Sigmoid colon (tissue), 6 donors: ENCODE measurements at regions not wholly inside any gene's neighbourhood (a gene's known extent, or its start where the extent isn't known, plus 50 kb on each side); places are given as distances from the start of the nearest gene placed in this dataset.

Experiments
- DNase-seq: peaks from one replicate; pipeline ENCODE4 v3.0.0-alpha.2; 2019
- H3K27ac ChIP-seq, 4 donors: fragments of 200-600 bp; sonication (generic); one replicate each; pipeline ENCODE4 v1.5.1; 2016 to 2019; ENCODE audit warnings: mild to moderate bottlenecking in 1 of 4
- H3K27me3 ChIP-seq, 3 donors: fragments of 200-600 bp; sonication (generic); one replicate each; pipeline ENCODE4 v1.5.1; 2019; ENCODE audit warnings: mild to moderate bottlenecking in 1 of 3
- H3K36me3 ChIP-seq, 4 donors: fragments of 200-600 bp; sonication (generic); one replicate each; pipeline ENCODE4 v1.5.1; 2016 to 2019
- H3K4me1 ChIP-seq, 4 donors: fragments of 200-600 bp; sonication (generic); one replicate each; pipeline ENCODE4 v1.5.1; 2017 to 2019
- H3K4me3 ChIP-seq, 4 donors: fragments of 200-600 bp; sonication (generic); one replicate each; pipeline ENCODE4 v1.5.1; 2017 to 2019; ENCODE audit warnings: mild to moderate bottlenecking in 2 of 4, moderate library complexity in 1 of 4
- H3K9me3 ChIP-seq, 4 donors: fragments of 200-600 bp in 3 of 4; sonication (generic) in 3 of 4; one replicate each; pipeline versions ENCODE4 v1.5.1 to v1.6.1; 2013 to 2019
- EP300 ChIP-seq, 4 donors: sonication (generic); formaldehyde crosslinking; IDR thresholded peaks; one replicate each; pipeline ENCODE4 v1.6.1; 2017; ENCODE audit warnings: antibody characterized with exemption in 4 of 4
- POLR2A ChIP-seq, 2 donors: fragments of 450-650 bp; IDR thresholded peaks; one replicate each; pipeline ENCODE4 v1.6.1; 2016; ENCODE audit warnings: antibody characterized with exemption in 2 of 2, mild to moderate bottlenecking in 2 of 2, moderate library complexity in 2 of 2
- POLR2AphosphoS5 ChIP-seq, 4 donors: sonication (generic); formaldehyde crosslinking; IDR thresholded peaks; one replicate each; pipeline ENCODE4 v1.6.1; 2017; ENCODE audit warnings: antibody characterized with exemption in 4 of 4
- WGBS, 2 donors: extraction: QIAGEN DNeasy Blood & Tissue Kit; methylation state at CpG; one replicate each; pipeline ENCODE4 v1.1.7; 2013; 5-methylcytosine and 5-hydroxymethylcytosine counted together
- intact Hi-C: fragments of 100-400 bp; cut with DNase I; formaldehyde crosslinking; loops from one replicate; pipeline ENCODE4 v1.15.1; 2023
- TF ChIP-seq, protein P1 (sequence below), 4 experiments: fragments of 450-650 bp in 3 of 4; fragments of 200-600 bp in 1 of 4; IDR thresholded peaks; one replicate each; pipeline ENCODE4 v1.5.1; 2016 to 2019; ENCODE audit warnings: antibody characterized with exemption in 4 of 4, mild to moderate bottlenecking in 3 of 4, moderate library complexity in 2 of 4
- donor health status: healthy with polysubstance abuse.
- donor health status: healthy.

GRCh38 chr2:164439885-164440284 lies 181.4 kb downstream of the GRB14 start:
- Histone ChIP-seq H3K27ac (no peak overlapping the region), H3K4me1 (no peaks in the 10 kb centered on the region), H3K9me3 (no peaks in the 10 kb centered on the region), H3K27me3 (no peaks in the 10 kb centered on the region), H3K4me3 (no peak overlapping the region), H3K36me3 (no peaks in the 10 kb centered on the region)
- intact Hi-C loops: no loop called here
- WGBS, 2 donors: 20 to 74% methylated on average over 3 of the region's 3 CpGs
- DNase-seq: no peak
- TF ChIP-seq POLR2A (IDR thresholded peaks at IDR 0.05) (no peak), EP300 (IDR thresholded peaks at IDR 0.05) (no peak), POLR2AphosphoS5 (IDR thresholded peaks at IDR 0.05) (no peak)
- TF ChIP-seq, protein P1, sequence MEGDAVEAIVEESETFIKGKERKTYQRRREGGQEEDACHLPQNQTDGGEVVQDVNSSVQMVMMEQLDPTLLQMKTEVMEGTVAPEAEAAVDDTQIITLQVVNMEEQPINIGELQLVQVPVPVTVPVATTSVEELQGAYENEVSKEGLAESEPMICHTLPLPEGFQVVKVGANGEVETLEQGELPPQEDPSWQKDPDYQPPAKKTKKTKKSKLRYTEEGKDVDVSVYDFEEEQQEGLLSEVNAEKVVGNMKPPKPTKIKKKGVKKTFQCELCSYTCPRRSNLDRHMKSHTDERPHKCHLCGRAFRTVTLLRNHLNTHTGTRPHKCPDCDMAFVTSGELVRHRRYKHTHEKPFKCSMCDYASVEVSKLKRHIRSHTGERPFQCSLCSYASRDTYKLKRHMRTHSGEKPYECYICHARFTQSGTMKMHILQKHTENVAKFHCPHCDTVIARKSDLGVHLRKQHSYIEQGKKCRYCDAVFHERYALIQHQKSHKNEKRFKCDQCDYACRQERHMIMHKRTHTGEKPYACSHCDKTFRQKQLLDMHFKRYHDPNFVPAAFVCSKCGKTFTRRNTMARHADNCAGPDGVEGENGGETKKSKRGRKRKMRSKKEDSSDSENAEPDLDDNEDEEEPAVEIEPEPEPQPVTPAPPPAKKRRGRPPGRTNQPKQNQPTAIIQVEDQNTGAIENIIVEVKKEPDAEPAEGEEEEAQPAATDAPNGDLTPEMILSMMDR (IDR thresholded peaks at IDR 0.05): no peak

- Histone ChIP-seq H3K9me3 (no peaks in the 10 kb centered on the region), H3K4me3 (no peak overlapping the region), H3K27me3 (no peaks in the 10 kb centered on the region), H3K36me3 (no peaks in the 10 kb centered on the region), H3K4me1 (no peaks in the 10 kb centered on the region), H3K27ac (no peak overlapping the region)
- no peak for TF ChIP-seq POLR2A (IDR thresholded peaks at IDR 0.05)
- TF ChIP-seq EP300 (IDR thresholded peaks at IDR 0.05): no peak
- TF ChIP-seq, protein P1 (IDR thresholded peaks at IDR 0.05): no peak
- TF ChIP-seq POLR2AphosphoS5 (IDR thresholded peaks at IDR 0.05): no peak
- no peak for DNase-seq
- intact Hi-C loops: no loop called here
Measured at GRCh38 chr2:164439235-164439634, 182.0 kb downstream of the GRB14 start.

- DNase-seq: no peak
- no peaks in the 10 kb centered on the region for H3K9me3 ChIP-seq
- H3K4me3 ChIP-seq: no peak overlapping the region
- no peak overlapping the region for H3K27ac ChIP-seq
- H3K4me1 ChIP-seq: no peaks in the 10 kb centered on the region
- TF ChIP-seq POLR2AphosphoS5 (IDR thresholded peaks at IDR 0.05) (no peak), EP300 (IDR thresholded peaks at IDR 0.05) (no peak), POLR2A (IDR thresholded peaks at IDR 0.05) (no peak)
- TF ChIP-seq, protein P1 (IDR thresholded peaks at IDR 0.05): no peak
- no peaks in the 10 kb centered on the region for H3K36me3 ChIP-seq
- H3K27me3 ChIP-seq: no peaks in the 10 kb centered on the region
- intact Hi-C loops: no loop called here
Measured at GRCh38 chr2:164438490-164439205, 182.6 kb downstream of the GRB14 start.

- TF ChIP-seq EP300 (IDR thresholded peaks at IDR 0.05): no peak
- Histone ChIP-seq H3K4me1 (no peaks in the 10 kb centered on the region), H3K36me3 (no peaks in the 10 kb centered on the region), H3K4me3 (no peak overlapping the region), H3K27me3 (no peaks in the 10 kb centered on the region), H3K27ac (no peak overlapping the region), H3K9me3 (no peaks in the 10 kb centered on the region)
- WGBS, 2 donors: 55 to 64% methylated on average over 3 of the region's 3 CpGs
- DNase-seq: no peak
- intact Hi-C loops: no loop called here
Measured at GRCh38 chr2:164436131-164436530, 185.2 kb downstream of the GRB14 start.

- WGBS, 2 donors: 72 to 81% methylated on average over 3 of the region's 3 CpGs
- H3K27ac ChIP-seq: no peak overlapping the region
- intact Hi-C loops: no loop called here
Measured at GRCh38 chr2:164430166-164430783, 191.0 kb downstream of the GRB14 start.

More at GRCh38 chr2:164430166-164430783, 191.0 kb downstream of the GRB14 start:
- no peak for TF ChIP-seq POLR2AphosphoS5 (IDR thresholded peaks at IDR 0.05)
- TF ChIP-seq POLR2A (IDR thresholded peaks at IDR 0.05): no peak
- TF ChIP-seq, protein P1 (IDR thresholded peaks at IDR 0.05): peak in 2 of 4 experiments; percentile 15 to 41
- no peak for TF ChIP-seq EP300 (IDR thresholded peaks at IDR 0.05)
- Histone ChIP-seq H3K9me3 (no peaks in the 10 kb centered on the region), H3K4me3 (no peak overlapping the region), H3K27me3 (no peaks in the 10 kb centered on the region), H3K4me1 (no peaks in the 10 kb centered on the region), H3K36me3 (no peaks in the 10 kb centered on the region)
- DNase-seq: no peak
